GM23338 (cell line): ENCODE measurements at regions not wholly inside any gene's neighbourhood (a gene's known extent, or its start where the extent isn't known, plus 50 kb on each side); places are given as distances from the start of the nearest gene placed in this dataset.

ENCODE experiments used
- ATAC-seq: fragments of 200-7000 bp; cut with Tn5 transposase; 3 replicates; pipeline ENCODE4 v1.9.1; 2020
- DNase-seq: peaks from one replicate; pipeline ENCODE4 v3.0.0-alpha.2; 2015; ENCODE audit warnings: low spot score
- H2AFZ ChIP-seq: fragments of 200-600 bp; sonication (generic); 2 replicates; pipeline ENCODE4 v1.8.0; 2016; ENCODE audit warnings: antibody characterized with exemption, mild to moderate bottlenecking, moderate library complexity
- H3F3A ChIP-seq: fragments of 200-600 bp; sonication (generic); replicated peaks from 2 replicates; pipeline ENCODE4 v1.8.0; 2017; ENCODE audit warnings: antibody characterized with exemption, mixed run types, low read depth
- H3K27ac ChIP-seq: fragments of 200-600 bp; sonication (generic); 2 replicates; pipeline ENCODE4 v1.6.1; 2016; ENCODE audit warnings: low read depth
- H3K27me3 ChIP-seq: fragments of 200-600 bp; sonication (generic); 2 replicates; pipeline ENCODE4 v1.8.0; 2016; ENCODE audit warnings: mild to moderate bottlenecking, mixed run types, moderate library complexity; ENCODE audit not compliant: insufficient read depth
- H3K36me3 ChIP-seq: fragments of 200-600 bp; sonication (generic); 2 replicates; pipeline ENCODE4 v1.8.0; 2016; ENCODE audit warnings: mild to moderate bottlenecking; ENCODE audit not compliant: insufficient read depth
- H3K4me1 ChIP-seq: fragments of 200-600 bp; sonication (generic); 2 replicates; pipeline ENCODE4 v1.8.0; 2016; ENCODE audit warnings: mild to moderate bottlenecking, moderate library complexity; ENCODE audit not compliant: insufficient read depth
- H3K4me2 ChIP-seq: fragments of 200-600 bp; sonication (generic); 2 replicates; pipeline ENCODE4 v1.7.1; 2017; ENCODE audit warnings: mixed run types
- H3K4me3 ChIP-seq: fragments of 200-600 bp; sonication (generic); 2 replicates; pipeline ENCODE4 v1.6.1; 2016; ENCODE audit warnings: mixed run types
- H3K79me2 ChIP-seq: fragments of 200-600 bp; sonication (generic); replicated peaks from 2 replicates; pipeline ENCODE4 v1.8.0; 2017; ENCODE audit warnings: mild to moderate bottlenecking; ENCODE audit not compliant: insufficient read depth
- H3K9me2 ChIP-seq: fragments of 200-600 bp; sonication (generic); 2 replicates; pipeline ENCODE4 v1.8.0; 2017; ENCODE audit not compliant: insufficient read depth
- H4K20me1 ChIP-seq: fragments of 200-600 bp; sonication (generic); replicated peaks from 2 replicates; pipeline ENCODE4 v1.8.0; 2017; ENCODE audit warnings: mild to moderate bottlenecking; ENCODE audit not compliant: insufficient read depth
- H3K27ac Mint-ChIP-seq: 2 replicates; pipeline ENCODE4 v1.8.0; 2020; ENCODE audit warnings: inconsistent platforms, mild to moderate bottlenecking, moderate library complexity, mixed read lengths
- H3K27me3 Mint-ChIP-seq: 3 replicates; pipeline ENCODE4 v1.8.0; 2022; ENCODE audit warnings: low read depth, mild to moderate bottlenecking, moderate library complexity, mixed read lengths, inconsistent platforms; ENCODE audit not compliant: insufficient read depth, poor library complexity
- H3K36me3 Mint-ChIP-seq: 3 replicates; pipeline ENCODE4 v1.8.0; 2021; ENCODE audit warnings: low read depth, mild to moderate bottlenecking, inconsistent platforms, moderate library complexity, mixed read lengths
- H3K4me1 Mint-ChIP-seq: 3 replicates; pipeline ENCODE4 v1.8.0; 2020; ENCODE audit warnings: mild to moderate bottlenecking, inconsistent platforms, mixed read lengths
- H3K4me3 Mint-ChIP-seq: 3 replicates; pipeline ENCODE4 v1.8.0; 2021; ENCODE audit warnings: moderate library complexity, mild to moderate bottlenecking, inconsistent platforms, mixed read lengths
- H3K9me3 Mint-ChIP-seq: 3 replicates; pipeline ENCODE4 v1.8.0; 2020; ENCODE audit warnings: moderate library complexity, mild to moderate bottlenecking, inconsistent platforms, mixed read lengths
- CREB1 ChIP-seq: fragments of 250-450 bp; sonication (Bioruptor Pico); IDR thresholded peaks from 2 replicates; pipeline ENCODE4 v1.5.0; 2020; ENCODE audit warnings: low read depth, mild to moderate bottlenecking, moderate library complexity
- CTCF ChIP-seq, 2 experiments: fragments of 200-600 bp in 1 of 2; sonication (generic) in 1 of 2; conservative IDR thresholded peaks; 2 replicates each; pipeline versions ENCODE4 v1.5.1 to v1.6.1; 2016 to 2017; ENCODE audit warnings: antibody characterized with exemption in 2 of 2, low read depth in 2 of 2, mild to moderate bottlenecking in 2 of 2, moderate library complexity in 1 of 2
- ETS1 ChIP-seq: IDR thresholded peaks from 2 replicates; pipeline ENCODE4 v1.6.1; 2016; ENCODE audit warnings: antibody characterized with exemption
- EZH2 ChIP-seq: fragments of 200-600 bp; sonication (generic); IDR thresholded peaks from one replicate; pipeline ENCODE4 v1.8.0; 2017; ENCODE audit warnings: antibody characterized with exemption, mild to moderate bottlenecking, low read depth; ENCODE audit not compliant: unreplicated experiment
- EZH2phosphoT487 ChIP-seq: fragments of 200-600 bp; sonication (generic); IDR thresholded peaks from one replicate; pipeline ENCODE4 v1.8.1; 2018; ENCODE audit warnings: antibody characterized with exemption; ENCODE audit not compliant: unreplicated experiment
- JUNB ChIP-seq: IDR thresholded peaks from one replicate; pipeline ENCODE4 v1.6.1; 2016; ENCODE audit warnings: antibody characterized with exemption; ENCODE audit not compliant: unreplicated experiment
- NANOG ChIP-seq: IDR thresholded peaks from 2 replicates; pipeline ENCODE4 v1.6.1; 2016; ENCODE audit warnings: antibody characterized with exemption, borderline replicate concordance
- POLR2AphosphoS5 ChIP-seq: IDR thresholded peaks from 2 replicates; pipeline ENCODE4 v1.6.1; 2016; ENCODE audit warnings: antibody characterized with exemption, low read depth
- REST ChIP-seq: IDR thresholded peaks from one replicate; pipeline ENCODE4 v1.6.1; 2018; ENCODE audit warnings: antibody characterized with exemption; ENCODE audit not compliant: unreplicated experiment
- STAT1 ChIP-seq: IDR thresholded peaks from one replicate; pipeline ENCODE4 v1.6.1; 2016; ENCODE audit warnings: antibody characterized with exemption; ENCODE audit not compliant: unreplicated experiment
- ZNF114 ChIP-seq: fragments of 250-450 bp; sonication (Bioruptor Pico); IDR thresholded peaks from 2 replicates; pipeline ENCODE4 v1.5.0; 2020; ENCODE audit warnings: mild to moderate bottlenecking, moderate library complexity
- ZNF331 ChIP-seq: fragments of 250-450 bp; sonication (Bioruptor Pico); IDR thresholded peaks from 2 replicates; pipeline ENCODE4 v1.5.0; 2020; ENCODE audit warnings: low read depth, mild to moderate bottlenecking, moderate library complexity

GRCh38 chr6:164690241-164690640, 619.2 kb downstream of the C6orf118 start:
- TF ChIP-seq POLR2AphosphoS5 (no peak), ZNF114 (CRISPR knock-in tag) (no peak), EZH2 (no peak), ETS1 (no peak), CREB1 (CRISPR knock-in tag) (no peak), NANOG (no peak)
- ATAC-seq (no peak), DNase-seq (no peak)
- Mint-ChIP-seq H3K4me3 (no peak overlapping the region), H3K9me3 (no peaks in the 10 kb centered on the region), H3K27me3 (no peaks in the 10 kb centered on the region), H3K4me1 (peaks cover 27% of the 10 kb centered on the region), H3K27ac (no peak overlapping the region), H3K36me3 (no peaks in the 10 kb centered on the region; the same call in 2 of the 3 replicates)
- no peaks in the 10 kb centered on the region for H4K20me1 ChIP-seq
- H3K79me2 ChIP-seq, result no peaks in the 10 kb centered on the region
- H3F3A ChIP-seq, result no peaks in the 10 kb centered on the region
- no peak overlapping the region for H2AFZ ChIP-seq
- no peaks in the 10 kb centered on the region for H3K9me2 ChIP-seq
- no peak overlapping the region for H3K4me3 ChIP-seq
- no peaks in the 10 kb centered on the region for H3K36me3 ChIP-seq
- no peak overlapping the region for H3K27ac ChIP-seq
- no peaks in the 10 kb centered on the region for H3K27me3 ChIP-seq
- H3K4me1 ChIP-seq, result peaks cover 37% of the 10 kb centered on the region
- H3K4me2 ChIP-seq, result no peak overlapping the region

- Histone ChIP-seq H3F3A (no peaks in the 10 kb centered on the region), H3K4me3 (no peak overlapping the region), H4K20me1 (no peaks in the 10 kb centered on the region), H3K79me2 (no peaks in the 10 kb centered on the region), H2AFZ (no peak overlapping the region), H3K27ac (no peak overlapping the region), H3K9me2 (no peaks in the 10 kb centered on the region; the same call in 1 of the 2 replicates), H3K36me3 (no peaks in the 10 kb centered on the region), H3K27me3 (no peaks in the 10 kb centered on the region), H3K4me2 (no peak overlapping the region), H3K4me1 (no peaks in the 10 kb centered on the region)
- Mint-ChIP-seq H3K9me3 (no peaks in the 10 kb centered on the region; the same call in 2 of the 3 replicates), H3K27ac (no peak overlapping the region), H3K27me3 (peaks cover 6% of the 10 kb centered on the region), H3K36me3 (no peaks in the 10 kb centered on the region), H3K4me1 (no peaks in the 10 kb centered on the region), H3K4me3 (no peak overlapping the region)
- TF ChIP-seq STAT1, result no peak
- TF ChIP-seq REST, result no peak
- no peak for TF ChIP-seq POLR2AphosphoS5
- no peak for TF ChIP-seq ZNF331
- no peak for TF ChIP-seq JUNB
- no peak for TF ChIP-seq CTCF (conservative IDR thresholded peaks at IDR 0.05; ENCODE audit: low read depth in 2 of 2)
- TF ChIP-seq ZNF114 (CRISPR knock-in tag), result no peak
- TF ChIP-seq EZH2phosphoT487, result no peak
- TF ChIP-seq CREB1 (CRISPR knock-in tag), result no peak
- no peak for TF ChIP-seq NANOG
- ATAC-seq, result no peak
- no peak for DNase-seq
Measured at GRCh38 chr6:164665328-164665727, 644.1 kb downstream of the C6orf118 start.
